ENCODE measurements at regions not wholly inside any gene's neighbourhood (a gene's known extent, or its start where the extent isn't known, plus 50 kb on each side); places are given as distances from the start of the nearest gene placed in this dataset.

DNA sequence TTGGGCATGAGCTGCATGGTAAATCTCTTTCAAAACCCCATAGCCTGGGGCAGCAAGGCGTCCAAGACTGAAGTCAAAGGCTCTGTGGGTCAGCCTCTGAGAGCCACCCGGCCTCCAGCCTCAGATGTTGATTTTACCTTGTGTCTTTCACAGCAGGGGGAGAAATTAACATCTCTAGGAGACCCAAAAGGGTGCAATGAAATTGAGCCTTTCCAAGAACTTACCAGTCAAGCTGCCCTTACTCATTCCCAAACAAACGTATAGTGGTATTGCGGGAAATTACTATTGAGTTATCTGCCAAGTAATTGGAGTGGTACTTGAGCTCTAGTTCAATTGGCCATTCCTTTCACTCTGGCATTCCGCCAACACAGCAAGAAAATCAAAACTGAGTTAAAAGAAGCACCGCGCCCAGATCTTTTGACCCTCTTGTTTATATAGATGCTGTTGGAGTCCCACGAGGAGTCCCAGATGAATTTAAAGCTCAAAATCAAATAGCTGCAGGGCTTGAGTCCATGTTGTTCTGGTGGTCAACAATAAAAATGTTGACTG is 380.7 kb upstream of the SYT1 start:
- Histone ChIP-seq H3K9ac (replicated peaks; ENCODE audit: extremely low read depth, insufficient read depth, low read length) (no peak overlapping the region), H3K36me3 (ENCODE audit: control insufficient read depth in 2 of 2, extremely low read depth in 1 of 2, insufficient read depth in 2 of 2, low read length in 2 of 2) (no peaks in the 10 kb centered on the region), H3K27ac (ENCODE audit: insufficient read depth, low read depth, low read length) (no peak overlapping the region), H3K9me3 (replicated peaks; ENCODE audit: control insufficient read depth, insufficient read depth, low read length) (no peaks in the 10 kb centered on the region), H3K9me1 (replicated peaks; ENCODE audit: control insufficient read depth, extremely low read depth, insufficient read depth, low read length) (no peaks in the 10 kb centered on the region), H2AFZ (ENCODE audit: low read depth, low read length) (no peak overlapping the region), H3K4me3 (replicated peaks in 1 of 3; ENCODE audit: insufficient read depth in 1 of 3, low read depth in 1 of 3, low read length in 3 of 3) (no peak overlapping the region), H3K27me3 (ENCODE audit: control insufficient read depth in 2 of 2, insufficient read depth in 2 of 2, low read length in 2 of 2) (no peaks in the 10 kb centered on the region), H4K20me1 (replicated peaks; ENCODE audit: control insufficient read depth, extremely low read depth, insufficient read depth, low read length) (no peaks in the 10 kb centered on the region), H3K4me2 (ENCODE audit: insufficient read depth, low read length) (no peak overlapping the region), H3K79me2 (ENCODE audit: control insufficient read depth, insufficient read depth, low read length) (no peaks in the 10 kb centered on the region), H3K4me1 (ENCODE audit: control insufficient read depth, extremely low read depth, insufficient read depth, low read length) (no peaks in the 10 kb centered on the region)
- FAIRE-seq (no peak), DNase-seq (ENCODE audit: low read depth, low spot score) (no peak)
- intact Hi-C loops (cut with micrococcal nuclease): no loop called here
- no peak for TF ChIP-seq MYC (IDR thresholded peaks at IDR 0.05; ENCODE audit: low read depth, low read length)
- TF ChIP-seq, protein P1, sequence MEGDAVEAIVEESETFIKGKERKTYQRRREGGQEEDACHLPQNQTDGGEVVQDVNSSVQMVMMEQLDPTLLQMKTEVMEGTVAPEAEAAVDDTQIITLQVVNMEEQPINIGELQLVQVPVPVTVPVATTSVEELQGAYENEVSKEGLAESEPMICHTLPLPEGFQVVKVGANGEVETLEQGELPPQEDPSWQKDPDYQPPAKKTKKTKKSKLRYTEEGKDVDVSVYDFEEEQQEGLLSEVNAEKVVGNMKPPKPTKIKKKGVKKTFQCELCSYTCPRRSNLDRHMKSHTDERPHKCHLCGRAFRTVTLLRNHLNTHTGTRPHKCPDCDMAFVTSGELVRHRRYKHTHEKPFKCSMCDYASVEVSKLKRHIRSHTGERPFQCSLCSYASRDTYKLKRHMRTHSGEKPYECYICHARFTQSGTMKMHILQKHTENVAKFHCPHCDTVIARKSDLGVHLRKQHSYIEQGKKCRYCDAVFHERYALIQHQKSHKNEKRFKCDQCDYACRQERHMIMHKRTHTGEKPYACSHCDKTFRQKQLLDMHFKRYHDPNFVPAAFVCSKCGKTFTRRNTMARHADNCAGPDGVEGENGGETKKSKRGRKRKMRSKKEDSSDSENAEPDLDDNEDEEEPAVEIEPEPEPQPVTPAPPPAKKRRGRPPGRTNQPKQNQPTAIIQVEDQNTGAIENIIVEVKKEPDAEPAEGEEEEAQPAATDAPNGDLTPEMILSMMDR (IDR thresholded peaks at IDR 0.05; ENCODE audit: extremely low read depth in 1 of 2, insufficient read depth in 1 of 2, low read depth in 1 of 2, low read length in 2 of 2): no peak
- BruUV-seq (replicated peaks): no TSS peak
- ChIA-PET CTCF (interaction anchor here (0.6 to 0.9 kb wide), 3 partner anchors 11 to 33 kb away, joined by 3 read pairs; no protein-coding TSS in a partner anchor), POLR2A (no interaction called here)
- dilution Hi-C loops (cut with MboI; ENCODE audit: extremely low pct_ligation_motif_present, low sequenced_read_pairs): no loop called here

DNA sequence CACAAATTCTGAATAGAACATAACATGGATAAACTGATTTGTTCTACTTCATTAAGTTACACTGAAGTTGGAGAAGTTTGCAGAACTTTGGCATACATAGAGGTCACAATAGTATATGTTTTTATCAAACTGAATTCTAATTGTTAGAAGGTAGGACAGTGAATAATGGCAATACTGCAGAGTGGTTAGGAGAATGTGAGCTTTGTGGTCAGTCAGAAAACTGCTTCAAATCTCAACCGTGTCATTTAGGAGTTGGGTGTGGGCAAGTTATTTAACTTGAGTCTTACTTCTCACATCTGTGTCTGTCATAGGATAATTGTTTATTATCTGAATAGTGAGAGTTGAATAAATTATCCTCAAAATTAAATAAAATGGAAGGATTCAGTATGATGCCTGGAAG is 374.6 kb upstream of the SYT1 start:
- Histone ChIP-seq H3K36me3 (ENCODE audit: control insufficient read depth in 2 of 2, extremely low read depth in 1 of 2, insufficient read depth in 2 of 2, low read length in 2 of 2) (no peaks in the 10 kb centered on the region), H3K4me3 (replicated peaks in 1 of 3; ENCODE audit: insufficient read depth in 1 of 3, low read depth in 1 of 3, low read length in 3 of 3) (no peak overlapping the region), H3K27me3 (ENCODE audit: control insufficient read depth in 2 of 2, insufficient read depth in 2 of 2, low read length in 2 of 2) (no peaks in the 10 kb centered on the region), H3K27ac (ENCODE audit: insufficient read depth, low read depth, low read length) (no peak overlapping the region), H3K79me2 (ENCODE audit: control insufficient read depth, insufficient read depth, low read length) (no peaks in the 10 kb centered on the region), H3K4me1 (ENCODE audit: control insufficient read depth, extremely low read depth, insufficient read depth, low read length) (no peaks in the 10 kb centered on the region), H3K4me2 (ENCODE audit: insufficient read depth, low read length) (no peak overlapping the region), H3K9me1 (replicated peaks; ENCODE audit: control insufficient read depth, extremely low read depth, insufficient read depth, low read length) (no peaks in the 10 kb centered on the region), H3K9me3 (replicated peaks; ENCODE audit: control insufficient read depth, insufficient read depth, low read length) (no peaks in the 10 kb centered on the region), H3K9ac (replicated peaks; ENCODE audit: extremely low read depth, insufficient read depth, low read length) (no peak overlapping the region), H2AFZ (ENCODE audit: low read depth, low read length) (no peak overlapping the region), H4K20me1 (replicated peaks; ENCODE audit: control insufficient read depth, extremely low read depth, insufficient read depth, low read length) (no peaks in the 10 kb centered on the region)
- FAIRE-seq: no peak
- ChIA-PET CTCF (interaction anchor here (2.0 kb wide), 1 partner anchor 14 kb away, joined by 4 read pairs; no protein-coding TSS in a partner anchor), POLR2A (no interaction called here)
- no peak for DNase-seq (ENCODE audit: low read depth, low spot score)
- TF ChIP-seq FOS (IDR thresholded peaks at IDR 0.05; ENCODE audit: borderline replicate concordance, insufficient read depth, low read length) (no peak), JUN (IDR thresholded peaks at IDR 0.05; ENCODE audit: borderline replicate concordance, insufficient read depth, insufficient read length, low read depth) (no peak), GATA2 (IDR thresholded peaks at IDR 0.05; ENCODE audit: insufficient read depth, insufficient read length, low read depth, low read length) (no peak), POLR2A (IDR thresholded peaks at IDR 0.05; ENCODE audit: low read depth, low read length) (no peak), EZH2 (IDR thresholded peaks at IDR 0.05; ENCODE audit: borderline replicate concordance, low read depth, low read length, severe bottlenecking) (no peak), POLR2AphosphoS5 (IDR thresholded peaks at IDR 0.05; ENCODE audit: insufficient read depth, low read depth, low read length) (no peak), MYC (IDR thresholded peaks at IDR 0.05; ENCODE audit: low read depth, low read length) (no peak)
- TF ChIP-seq, protein P1 (IDR thresholded peaks at IDR 0.05; ENCODE audit: extremely low read depth in 1 of 2, insufficient read depth in 1 of 2, low read depth in 1 of 2, low read length in 2 of 2): no peak
- TF ChIP-seq, protein P2, sequence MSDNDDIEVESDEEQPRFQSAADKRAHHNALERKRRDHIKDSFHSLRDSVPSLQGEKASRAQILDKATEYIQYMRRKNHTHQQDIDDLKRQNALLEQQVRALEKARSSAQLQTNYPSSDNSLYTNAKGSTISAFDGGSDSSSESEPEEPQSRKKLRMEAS (IDR thresholded peaks at IDR 0.05; ENCODE audit: insufficient read depth, insufficient read length): no peak
- dilution Hi-C loops (cut with MboI; ENCODE audit: extremely low pct_ligation_motif_present, low sequenced_read_pairs) (no loop called here), intact Hi-C loops (cut with micrococcal nuclease) (no loop called here)
- no TSS peak for BruUV-seq (replicated peaks)
